Fibroblast of pulmonary artery (primary cell): ENCODE measurements at regions not wholly inside any gene's neighbourhood (a gene's known extent, or its start where the extent isn't known, plus 50 kb on each side); places are given as distances from the start of the nearest gene placed in this dataset.
"Not testable (repeated sequence)": the region's sequence is repeated elsewhere in the genome, so short reads cannot be mapped to it uniquely, and the experiment has no call there.

Source experiments
- DNase-seq: peaks from one replicate; pipeline ENCODE4 v3.0.0-alpha.2; 2010; ENCODE audit warnings: low read depth
- H3K4me3 ChIP-seq: replicated peaks from 2 replicates; pipeline ENCODE4 v1.5.1; 2011; ENCODE audit warnings: low read depth, mild to moderate bottlenecking, control low read depth, low read length, moderate library complexity
- TF ChIP-seq, protein P1 (sequence below): IDR thresholded peaks from 2 replicates; pipeline ENCODE4 v1.5.1; 2011; ENCODE audit warnings: mild to moderate bottlenecking, control low read depth, low read length, inconsistent platforms; ENCODE audit errors: missing control alignments

DNA sequence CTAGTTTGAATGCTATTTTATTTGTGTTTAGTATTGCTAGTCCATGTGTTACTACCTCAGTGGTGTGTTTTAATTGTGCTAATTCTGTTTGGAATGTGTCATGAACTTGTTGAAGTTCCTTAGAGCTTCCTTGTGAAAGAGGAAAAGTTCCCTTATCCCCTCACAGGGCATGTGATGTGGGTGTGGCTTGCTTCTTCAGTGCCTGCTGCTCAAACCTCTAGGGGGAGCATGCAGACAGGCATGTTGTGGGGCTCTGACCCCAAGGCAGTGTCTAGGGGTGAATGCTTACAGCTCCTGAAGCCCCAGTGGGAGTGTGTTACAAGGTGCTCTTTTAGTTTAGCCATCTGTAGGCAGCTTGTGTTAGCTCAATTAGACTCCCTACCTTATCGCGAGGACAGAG, 86.5 kb downstream of the MAGED4 start:
- TF ChIP-seq, protein P1, sequence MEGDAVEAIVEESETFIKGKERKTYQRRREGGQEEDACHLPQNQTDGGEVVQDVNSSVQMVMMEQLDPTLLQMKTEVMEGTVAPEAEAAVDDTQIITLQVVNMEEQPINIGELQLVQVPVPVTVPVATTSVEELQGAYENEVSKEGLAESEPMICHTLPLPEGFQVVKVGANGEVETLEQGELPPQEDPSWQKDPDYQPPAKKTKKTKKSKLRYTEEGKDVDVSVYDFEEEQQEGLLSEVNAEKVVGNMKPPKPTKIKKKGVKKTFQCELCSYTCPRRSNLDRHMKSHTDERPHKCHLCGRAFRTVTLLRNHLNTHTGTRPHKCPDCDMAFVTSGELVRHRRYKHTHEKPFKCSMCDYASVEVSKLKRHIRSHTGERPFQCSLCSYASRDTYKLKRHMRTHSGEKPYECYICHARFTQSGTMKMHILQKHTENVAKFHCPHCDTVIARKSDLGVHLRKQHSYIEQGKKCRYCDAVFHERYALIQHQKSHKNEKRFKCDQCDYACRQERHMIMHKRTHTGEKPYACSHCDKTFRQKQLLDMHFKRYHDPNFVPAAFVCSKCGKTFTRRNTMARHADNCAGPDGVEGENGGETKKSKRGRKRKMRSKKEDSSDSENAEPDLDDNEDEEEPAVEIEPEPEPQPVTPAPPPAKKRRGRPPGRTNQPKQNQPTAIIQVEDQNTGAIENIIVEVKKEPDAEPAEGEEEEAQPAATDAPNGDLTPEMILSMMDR: peak; percentile 28
- DNase-seq: peak; percentile 2
- H3K4me3 ChIP-seq: no peak overlapping the region

DNA sequence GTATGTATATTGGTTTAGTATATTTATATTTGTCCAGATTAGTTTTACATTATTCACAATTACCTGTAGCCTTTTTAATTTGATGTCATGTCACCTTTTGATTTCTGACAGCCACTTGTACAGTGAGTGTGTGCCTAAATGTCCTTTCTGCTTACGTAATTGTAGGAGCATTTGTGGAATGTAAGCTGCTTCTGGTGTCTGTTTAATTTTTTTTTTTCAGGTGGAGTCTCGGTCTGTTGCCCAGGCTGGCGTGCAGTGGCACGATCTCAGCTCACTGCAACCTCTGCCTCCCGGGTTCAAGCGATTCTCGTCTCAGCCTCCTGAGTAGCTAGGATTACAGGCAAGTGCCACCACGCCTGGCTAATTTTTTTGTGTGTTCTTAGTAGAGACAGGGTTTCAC, 91.2 kb upstream of the XAGE2 start:
- TF ChIP-seq, protein P1: no peak
- H3K4me3 ChIP-seq: no peak overlapping the region
- no peak for DNase-seq

DNA sequence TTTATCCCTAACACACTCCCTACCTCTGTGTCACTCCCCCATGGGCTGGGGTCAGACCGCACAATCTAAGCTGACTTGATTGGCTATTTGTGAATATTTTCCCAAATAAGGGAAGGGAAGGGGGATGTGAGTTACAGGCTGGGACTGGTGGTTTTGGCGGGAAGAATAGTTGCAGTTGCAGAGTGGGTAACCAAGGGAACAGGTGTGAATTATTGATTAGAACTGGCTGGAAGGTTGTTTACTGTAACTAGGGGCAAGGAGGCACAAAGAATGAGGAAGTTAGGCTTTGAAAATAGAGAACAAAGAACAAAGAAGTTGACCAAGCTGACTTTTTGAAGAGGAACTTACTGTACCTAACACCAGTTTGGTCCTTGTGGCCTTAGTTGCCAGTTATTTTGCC, 88.0 kb upstream of the XAGE2 start:
- no peak overlapping the region for H3K4me3 ChIP-seq
- TF ChIP-seq, protein P1: no peak
- no peak for DNase-seq

DNA sequence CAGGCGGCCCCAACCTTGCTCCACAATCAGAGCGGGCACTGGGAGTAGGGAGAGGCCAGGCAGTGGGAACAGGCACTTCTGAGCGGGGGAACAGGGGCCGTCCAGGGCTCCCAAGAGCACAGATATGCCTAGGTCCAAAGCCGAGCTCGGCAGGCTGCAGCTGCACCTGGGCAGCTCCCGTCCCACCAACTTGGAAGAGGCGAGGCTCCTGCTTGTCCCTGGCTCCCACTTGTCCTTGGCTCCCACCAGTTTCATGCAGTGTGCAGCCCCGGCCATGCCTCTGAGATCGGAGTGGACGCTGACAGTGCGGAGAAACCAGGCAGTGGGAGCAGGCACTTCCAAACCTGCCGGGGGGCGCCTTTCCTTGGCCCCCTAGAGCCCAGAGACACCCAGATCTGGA, 84.0 kb upstream of the XAGE2 start:
- no peak overlapping the region for H3K4me3 ChIP-seq
- TF ChIP-seq, protein P1: no peak
- no peak for DNase-seq

DNA sequence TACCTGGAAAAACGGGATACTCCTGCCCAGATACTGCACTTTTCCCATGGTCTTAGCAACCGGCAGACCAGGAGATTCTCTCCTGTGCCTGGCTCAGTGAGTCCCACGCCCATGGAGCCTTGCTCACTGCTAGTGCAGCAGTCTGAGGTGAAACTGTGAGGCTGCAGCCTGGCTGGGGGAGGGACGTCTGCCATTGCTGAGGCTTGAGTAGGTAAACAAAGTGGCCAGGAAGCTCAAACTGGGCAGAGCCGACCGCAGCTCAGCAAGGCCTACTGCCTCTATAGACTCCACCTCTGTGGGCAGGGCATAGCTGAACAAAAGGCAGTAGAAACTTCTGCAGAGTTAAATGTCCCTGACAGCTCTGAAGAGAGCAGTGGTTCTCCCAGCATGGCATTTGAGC, 69.9 kb upstream of the XAGE2 start:
- not testable (repeated sequence) for DNase-seq

DNA sequence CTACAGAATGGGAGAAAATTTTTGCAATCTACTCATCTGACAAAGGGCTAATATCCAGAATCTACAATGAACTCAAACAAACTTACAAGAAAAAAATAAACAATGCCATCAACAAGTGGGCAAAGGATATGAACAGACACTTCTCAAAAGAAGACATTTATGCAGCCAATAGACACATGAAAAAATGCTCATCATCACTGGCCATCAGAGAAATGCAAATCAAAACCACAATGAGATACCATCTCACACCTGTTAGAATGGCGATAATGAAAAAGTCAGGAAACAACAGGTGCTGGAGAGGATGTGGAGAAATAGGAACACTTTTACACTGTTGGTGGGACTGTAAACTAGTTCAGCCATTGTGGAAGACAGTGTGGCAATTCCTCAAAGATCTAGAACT, 60.3 kb upstream of the XAGE2 start:
- not testable (repeated sequence) for DNase-seq, H3K4me3 ChIP-seq

More for the DNA sequence above, 69.9 kb upstream of the XAGE2 start:
- not testable (repeated sequence) for H3K4me3 ChIP-seq
